ENCODE measurements at regions not wholly inside any gene's neighbourhood (a gene's known extent, or its start where the extent isn't known, plus 50 kb on each side); places are given as distances from the start of the nearest gene placed in this dataset.
"Not testable (repeated sequence)": the region's sequence is repeated elsewhere in the genome, so short reads cannot be mapped to it uniquely, and the experiment has no call there.

DNA sequence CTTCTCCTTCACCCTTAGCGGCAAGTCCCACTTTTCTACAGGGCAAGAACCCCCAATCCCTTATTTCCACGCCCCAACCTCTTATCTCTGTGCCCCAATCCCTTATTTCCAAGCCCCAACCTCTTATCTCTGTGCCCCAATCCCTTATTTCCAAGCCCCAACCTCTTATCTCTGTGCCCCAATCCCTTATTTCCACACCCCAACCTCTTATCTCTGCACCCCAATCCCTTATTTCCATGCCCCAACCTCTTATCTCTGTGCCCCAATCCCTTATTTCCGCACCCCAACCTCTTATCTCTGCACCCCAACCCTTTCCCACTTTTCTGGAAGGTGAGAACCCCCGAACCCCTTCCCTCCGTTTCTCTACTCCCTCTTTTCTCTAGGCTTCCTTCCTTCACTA is 116.1 kb upstream of the GJE1 start:
- not testable (repeated sequence) for DNase-seq

DNA sequence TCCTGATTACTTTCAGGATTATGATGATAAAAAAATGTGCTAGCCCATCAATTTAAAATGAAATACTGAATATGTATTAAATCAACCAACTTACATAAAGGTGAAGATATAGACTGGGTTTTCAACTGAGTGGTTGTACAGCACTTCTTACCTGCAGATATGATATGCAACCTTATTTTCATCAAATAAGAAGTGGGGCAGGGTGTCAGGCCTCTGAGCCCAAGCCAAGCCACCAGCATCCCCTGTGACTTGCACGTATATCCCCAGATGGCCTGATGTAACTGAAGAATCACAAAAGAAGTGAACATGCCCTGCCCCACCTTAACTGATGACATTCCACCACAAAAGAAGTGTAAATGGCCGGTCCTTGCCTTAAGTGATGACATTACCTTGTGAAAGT is 117.3 kb upstream of the GJE1 start:
- not testable (repeated sequence) for DNase-seq

DNA sequence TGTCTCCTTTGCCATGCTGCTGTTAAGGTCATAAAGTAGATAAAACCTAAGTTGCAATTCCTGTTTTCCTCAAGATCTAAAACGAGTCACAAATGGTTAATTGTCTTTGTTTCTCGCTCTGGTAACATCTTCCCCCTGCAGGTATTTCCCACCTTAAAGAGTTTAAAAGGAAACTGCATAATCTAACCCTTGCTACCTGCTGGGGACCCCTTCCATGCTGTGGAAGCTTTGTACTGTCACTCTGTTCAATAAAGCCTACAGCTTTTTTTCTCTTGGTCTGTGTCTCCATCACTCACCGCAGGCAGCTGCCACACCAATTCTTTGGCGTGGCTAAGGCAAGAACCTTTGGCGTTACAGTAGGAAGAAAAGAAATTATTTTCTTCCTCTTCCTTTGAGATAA is 117.7 kb upstream of the GJE1 start:
- no peak for DNase-seq

DNA sequence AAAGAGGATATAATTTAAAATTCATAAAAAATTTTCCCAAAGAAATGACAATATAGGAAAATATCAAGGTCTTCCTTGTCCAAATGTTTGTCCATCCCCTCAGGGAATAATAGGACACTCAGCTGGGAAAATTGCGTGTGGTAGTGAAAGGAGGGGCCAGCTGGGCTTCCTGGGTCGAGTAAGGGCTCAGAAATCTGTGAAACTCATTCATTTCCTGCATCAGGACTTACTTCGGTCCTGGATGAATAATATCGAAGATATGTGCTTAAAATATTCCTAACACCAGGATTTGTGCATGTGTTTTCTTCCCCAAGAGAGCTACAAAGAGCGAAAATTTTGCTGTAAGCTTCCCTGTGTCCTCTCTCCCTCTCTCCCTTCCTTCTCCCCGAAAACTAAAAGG is 118.2 kb upstream of the GJE1 start:
- no peak for DNase-seq

DNA sequence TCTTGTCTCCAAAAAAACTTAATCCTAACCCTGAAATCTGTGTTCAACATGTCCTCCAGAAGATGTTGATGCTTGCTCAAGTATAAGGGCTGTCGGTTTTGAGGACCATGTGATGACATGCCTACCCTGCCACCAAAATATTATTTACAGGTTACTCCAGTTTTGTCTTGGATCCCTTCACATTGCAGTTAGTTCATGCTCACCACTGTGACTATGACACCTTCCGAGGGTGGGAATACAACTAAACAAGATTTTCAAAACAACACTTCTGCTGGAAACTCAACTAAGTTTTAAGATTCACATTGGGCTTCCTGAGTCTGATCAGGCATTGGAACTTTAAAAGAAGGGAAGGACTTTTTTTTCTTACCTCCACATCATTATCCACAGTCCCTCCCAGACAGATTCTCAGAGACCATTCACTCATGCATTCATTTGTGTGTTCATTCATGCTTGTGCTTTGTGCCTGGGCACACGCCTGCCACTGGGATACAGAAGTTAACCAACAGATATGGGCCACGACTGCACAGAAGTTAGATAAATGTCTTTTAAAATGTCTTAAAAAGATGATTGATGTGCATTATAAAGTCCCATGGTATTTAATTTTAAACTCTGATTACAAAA is 118.7 kb upstream of the GJE1 start:
- no peak for DNase-seq

DNA sequence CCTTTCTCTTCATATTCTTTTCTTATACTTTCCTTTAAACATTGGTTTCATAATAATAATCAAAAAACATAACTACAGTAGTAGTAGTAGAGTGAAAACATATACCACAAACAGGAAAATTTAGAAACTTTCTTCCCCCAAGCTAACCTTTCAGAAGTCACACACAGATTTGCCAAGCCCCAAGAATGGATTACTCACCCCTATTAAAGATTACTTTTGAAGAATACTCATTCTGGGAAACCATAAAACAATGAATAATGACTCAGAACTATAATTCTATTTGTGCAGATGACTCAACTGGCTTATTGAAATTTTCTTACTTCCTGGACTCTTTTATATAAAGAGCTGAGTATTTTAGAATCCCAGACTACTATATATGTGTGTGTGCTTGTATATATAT is 119.4 kb upstream of the GJE1 start:
- DNase-seq: no peak

DNA sequence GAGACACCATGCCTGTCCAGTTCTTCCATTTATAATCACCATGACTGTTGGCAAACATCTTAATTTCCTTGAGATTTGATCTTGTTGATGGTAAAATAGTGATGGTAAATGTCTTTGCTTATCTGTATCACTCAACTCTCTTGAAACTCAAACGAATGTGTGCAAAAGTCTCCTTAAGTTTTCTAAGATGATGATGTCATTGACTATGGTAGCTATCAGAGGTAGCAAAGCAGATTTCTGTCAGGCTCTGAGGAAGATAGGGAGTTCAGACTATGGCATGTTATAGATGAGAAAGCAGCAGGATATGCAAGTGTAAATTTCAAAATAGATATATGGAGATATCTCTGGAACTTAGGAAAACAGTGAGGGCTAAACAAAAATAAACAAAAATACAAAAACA is 121.0 kb upstream of the GJE1 start:
- no peak for DNase-seq

DNA sequence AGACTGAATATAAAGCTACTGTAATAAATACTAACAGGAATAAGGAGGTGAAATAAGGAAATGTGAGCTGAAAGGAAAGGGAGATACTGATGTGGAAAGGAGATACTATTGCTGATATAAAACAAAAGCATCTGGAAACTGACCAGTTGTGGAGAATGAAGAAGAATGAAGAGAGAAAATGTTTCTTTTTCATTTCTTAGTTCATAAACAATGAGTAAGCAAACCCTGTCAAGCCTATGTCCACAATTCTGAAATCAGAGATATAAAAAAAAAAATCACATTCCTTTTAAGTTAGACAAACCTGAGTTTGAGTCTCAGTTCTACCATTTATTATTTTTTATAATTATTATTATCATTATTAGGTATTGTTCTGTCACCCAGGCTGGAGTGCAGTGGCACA is 121.6 kb upstream of the GJE1 start:
- no peak for DNase-seq

DNA sequence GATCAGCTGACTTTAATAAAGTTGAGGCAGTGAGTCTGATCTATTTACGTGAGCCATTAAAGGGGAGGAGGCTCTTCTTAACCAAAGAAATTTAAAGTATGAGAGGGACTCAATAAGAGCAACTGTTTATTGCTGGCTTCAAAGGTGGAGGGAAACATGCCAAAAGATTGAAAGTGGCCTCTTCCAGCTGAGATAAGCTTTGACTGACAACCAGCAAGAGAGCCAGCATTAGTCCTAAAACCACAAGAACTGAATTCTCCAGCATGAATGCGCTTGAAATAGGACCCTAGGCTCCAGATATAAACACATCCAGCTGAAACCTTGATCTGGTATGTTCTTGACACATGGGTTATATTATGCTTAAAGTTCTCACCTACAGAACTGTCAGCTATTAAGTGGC is 123.1 kb upstream of the GJE1 start:
- no peak for DNase-seq

DNA sequence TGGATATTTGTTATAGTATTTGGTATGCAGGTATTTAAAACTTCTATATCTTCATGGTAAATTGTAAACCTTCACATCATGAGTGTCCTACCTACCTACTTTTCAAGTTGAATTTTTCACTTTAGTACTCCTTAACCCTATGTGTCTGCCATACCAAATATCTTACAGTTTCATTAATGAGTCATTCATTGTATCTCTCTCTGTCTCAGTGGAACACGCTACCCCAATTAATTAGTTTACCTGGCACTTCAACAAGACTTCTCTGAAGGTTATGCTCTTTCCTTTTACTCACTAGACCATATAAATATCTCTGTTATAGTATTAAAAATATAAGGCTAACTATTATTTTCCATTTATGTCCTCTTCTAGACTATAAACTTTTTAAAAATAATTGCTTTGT is 123.9 kb upstream of the GJE1 start:
- DNase-seq: no peak

DNA sequence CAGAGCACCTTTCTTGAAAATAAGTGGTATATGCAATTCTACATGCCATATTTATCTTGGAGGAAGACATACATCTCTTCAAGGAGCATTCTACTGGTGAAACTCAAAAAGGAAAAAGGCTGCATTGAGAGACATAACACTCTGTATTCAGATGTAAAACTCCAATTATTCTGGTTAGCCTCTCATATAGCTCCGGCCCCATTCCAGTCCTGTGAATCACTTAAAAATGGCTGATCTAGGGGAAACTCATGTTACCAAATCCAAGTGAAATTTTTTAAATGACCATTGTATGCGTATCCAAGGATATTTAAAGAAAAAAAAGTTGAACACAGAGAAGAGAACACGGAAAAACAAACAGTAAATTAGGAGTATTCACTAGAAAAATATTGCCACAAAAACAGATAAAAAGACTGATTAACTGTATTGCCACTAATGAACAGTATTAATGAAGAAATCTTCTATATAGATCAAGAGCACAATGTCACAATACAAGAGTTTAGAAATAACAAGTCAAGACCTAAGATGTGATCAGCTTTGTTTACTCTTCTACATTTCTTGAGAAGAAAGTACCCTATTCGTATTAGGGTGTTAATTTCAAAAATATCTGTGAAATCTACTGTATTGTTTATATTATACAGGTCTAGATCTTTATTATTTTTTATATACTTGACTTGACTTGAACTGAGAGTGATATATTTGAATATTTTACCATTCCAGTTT is 124.5 kb upstream of the GJE1 start:
- DNase-seq: no peak

DNA sequence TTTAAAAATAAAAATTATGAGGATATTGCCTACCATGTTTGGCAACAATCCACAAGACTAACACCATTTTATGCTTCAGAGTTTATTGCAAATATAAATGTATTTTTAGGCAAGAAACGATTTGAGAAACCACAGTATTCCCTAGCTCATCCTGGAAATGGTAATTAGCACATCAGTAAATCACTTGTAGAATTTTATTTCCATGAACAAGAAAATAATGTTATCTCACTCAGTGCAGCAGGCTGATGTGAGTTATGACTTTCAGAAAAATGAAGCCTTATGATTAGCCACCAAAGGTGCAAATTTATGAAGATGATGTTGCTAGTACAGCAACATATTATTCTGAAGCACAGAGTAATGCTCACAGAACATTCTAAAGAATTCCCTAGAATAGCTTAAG is 127.7 kb upstream of the GJE1 start:
- DNase-seq: no peak

DNA sequence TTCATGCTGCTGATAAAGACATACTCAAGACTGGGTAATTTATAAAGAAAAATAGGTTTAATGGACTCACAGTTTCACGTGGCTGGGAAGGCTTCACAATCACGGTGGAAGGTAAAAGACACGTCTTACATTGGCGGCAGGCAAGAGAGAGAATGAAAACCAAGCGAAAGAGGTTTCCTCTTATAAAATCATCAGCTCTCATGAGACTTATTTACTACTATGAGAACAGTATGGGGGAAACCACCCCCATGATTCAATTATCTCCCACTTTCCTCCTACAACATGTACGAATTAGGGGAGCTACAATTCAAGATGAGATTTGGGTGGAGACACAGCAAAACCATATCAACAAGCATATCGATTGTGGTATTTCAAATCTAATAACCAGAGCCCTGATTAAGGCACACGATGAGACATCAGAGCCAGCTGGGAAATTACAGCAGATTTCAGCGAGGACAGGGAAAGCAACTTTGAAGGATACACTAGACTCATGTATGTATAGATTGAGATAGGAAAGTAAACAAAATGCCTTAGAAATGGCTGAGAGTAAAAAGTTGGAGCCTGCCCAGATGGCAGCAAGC is 129.8 kb upstream of the GJE1 start:
- DNase-seq: no peak

DNA sequence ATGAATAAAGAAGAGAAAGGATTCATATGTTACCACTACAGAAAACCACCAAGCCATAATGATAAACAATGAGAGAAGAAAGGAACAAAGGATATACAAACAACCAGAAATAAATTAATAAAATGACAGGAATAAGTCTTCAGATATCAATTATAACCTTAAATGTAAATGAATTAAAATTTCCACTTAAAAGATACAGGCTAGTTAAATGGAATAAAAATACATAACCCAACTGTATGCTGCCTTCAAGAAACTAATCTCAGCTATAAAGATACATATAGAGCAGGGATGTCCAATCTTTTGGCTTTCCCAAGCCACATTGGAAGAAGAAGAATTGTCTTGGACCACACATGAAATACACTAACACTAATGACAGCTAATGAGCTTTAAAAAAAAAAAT is 135.9 kb upstream of the GJE1 start:
- no peak for DNase-seq

DNA sequence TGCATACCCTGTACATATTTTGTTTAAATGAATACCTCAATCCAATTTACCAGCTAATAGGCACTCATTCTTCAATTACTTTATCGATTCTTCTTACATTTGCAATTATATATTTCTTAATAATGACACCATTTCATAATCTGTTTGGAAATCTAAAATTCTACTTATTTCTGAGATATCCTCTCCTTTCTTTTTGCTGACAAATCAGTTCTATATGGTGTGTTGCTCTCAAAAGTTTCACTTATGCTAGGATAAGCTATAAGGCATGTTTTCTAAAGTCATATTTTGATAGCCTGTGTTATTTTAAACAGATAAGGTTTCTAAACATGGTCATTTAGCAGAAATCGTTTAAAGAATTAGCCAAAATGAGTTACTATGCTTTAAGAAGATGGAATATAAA is 140.6 kb upstream of the GJE1 start:
- no peak for DNase-seq

DNA sequence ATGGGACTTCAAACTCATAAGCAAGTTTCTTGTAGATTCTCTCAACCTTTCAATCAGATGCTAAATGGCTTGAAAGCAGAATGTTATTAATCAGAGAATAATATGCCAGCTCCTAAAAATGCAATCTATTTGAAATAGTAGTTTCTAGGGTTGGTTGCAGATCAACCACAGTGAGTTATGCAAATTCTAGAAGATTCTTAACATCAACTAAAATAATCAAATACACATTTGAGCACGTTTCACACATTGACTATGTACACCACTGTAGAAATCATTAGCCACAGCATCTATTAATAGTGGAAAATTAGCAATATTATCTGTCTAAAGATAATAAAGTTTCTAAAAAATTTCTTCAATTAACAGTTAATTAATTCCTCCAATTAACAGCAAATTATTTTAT is 141.9 kb upstream of the GJE1 start:
- no peak for DNase-seq

DNA sequence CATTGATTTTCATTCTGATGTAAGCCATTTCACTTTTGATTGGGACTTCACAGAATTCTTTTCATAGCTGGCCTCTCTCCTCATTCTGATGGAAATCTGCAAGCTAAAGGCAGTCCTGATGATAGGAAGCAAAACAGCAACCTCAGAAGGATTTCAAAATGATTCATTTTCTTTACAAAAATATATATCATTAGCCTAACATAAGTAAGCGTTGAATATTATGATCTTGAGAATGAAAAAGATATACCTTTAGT is 143.1 kb upstream of the GJE1 start:
- no peak for DNase-seq

DNA sequence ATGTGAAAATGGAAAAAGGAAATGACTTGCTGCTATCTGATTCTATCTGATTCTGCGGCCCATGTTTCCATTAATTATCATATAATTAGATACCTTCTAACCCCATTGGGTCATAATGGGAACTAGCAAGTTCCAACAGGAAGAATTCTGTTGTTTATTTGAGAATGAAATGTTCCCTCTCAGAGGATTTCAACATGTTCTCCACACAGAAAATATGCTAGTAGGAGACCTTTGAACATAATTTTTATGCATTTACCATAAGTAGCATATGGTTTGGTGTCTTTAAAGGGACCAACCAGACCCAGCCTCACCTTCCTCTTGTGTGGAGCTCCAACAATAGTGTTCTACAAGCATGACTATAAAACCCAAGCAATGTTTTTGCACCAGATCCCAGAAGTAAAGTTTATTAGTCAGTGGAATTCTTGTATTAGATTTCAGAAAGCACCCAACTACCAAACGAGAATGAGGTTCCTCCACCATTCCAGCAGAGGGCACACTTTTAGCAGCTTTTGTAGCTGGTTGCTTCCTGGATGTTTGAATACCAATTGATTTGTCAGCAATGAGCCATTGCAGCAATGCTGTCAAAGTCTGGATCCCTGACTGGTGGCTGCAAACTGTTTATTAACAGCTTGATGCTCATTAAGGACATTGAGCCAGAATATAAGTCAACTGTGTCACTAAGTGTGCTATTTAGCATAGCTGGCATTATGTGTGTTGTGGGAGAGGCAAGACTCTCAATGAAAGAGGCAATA is 143.6 kb upstream of the GJE1 start:
- no peak for DNase-seq

DNA sequence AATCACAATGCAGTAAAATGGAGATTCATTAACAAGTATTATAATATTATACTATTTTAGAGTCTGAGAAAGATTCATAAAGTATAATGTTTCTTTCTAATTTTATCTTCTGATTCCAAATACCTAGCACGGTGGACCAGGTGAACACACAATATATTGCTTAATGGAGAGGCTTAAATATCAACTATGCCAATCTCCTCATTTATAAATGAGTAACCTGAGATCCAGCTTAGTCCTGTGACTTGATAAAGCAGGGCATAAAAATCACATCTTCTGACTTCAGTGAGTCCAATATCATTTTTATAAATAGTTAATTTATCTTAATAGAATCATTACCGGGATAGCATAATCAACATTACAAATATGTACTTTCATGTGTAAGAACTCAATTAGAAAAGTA is 144.4 kb upstream of the GJE1 start:
- no peak for DNase-seq

DNA sequence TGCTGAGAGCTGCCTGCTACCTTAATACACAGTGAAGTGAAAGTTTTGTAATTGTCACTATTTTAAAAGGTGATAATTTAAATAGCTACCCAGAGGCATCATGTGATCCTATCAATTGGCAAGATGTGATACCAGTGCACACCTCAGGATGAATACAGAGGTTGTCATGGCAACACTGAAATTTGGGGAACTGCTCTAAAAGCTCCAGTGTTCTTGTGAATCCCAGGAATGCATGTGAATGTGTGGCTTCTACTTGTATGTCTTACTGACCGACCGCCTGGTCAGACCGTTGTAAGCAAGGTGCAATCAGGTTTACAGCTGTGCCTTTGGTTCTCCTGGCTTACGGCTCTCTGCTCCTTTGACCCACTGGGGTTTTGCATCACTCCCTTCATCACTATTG is 146.3 kb upstream of the GJE1 start:
- DNase-seq: no peak

DNA sequence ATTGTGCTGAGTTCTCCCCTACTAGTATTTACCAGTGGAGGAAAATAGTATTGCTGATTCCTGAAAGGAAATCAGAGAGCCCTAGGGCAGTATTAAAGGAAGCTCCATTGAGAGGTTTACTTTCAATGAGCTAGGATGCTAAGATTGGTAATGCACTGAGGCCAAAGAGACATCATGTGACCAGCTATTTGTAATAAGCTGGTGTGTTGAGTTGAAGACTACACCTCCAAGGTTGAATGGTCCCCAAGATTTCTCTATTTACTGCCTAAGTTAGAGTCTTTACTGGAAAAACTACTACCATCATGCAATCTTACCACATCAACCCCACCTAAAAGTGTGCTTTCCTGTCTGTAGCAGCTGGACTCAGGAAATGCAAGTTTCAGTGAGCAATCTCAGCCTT is 151.5 kb upstream of the GJE1 start:
- no peak for DNase-seq

DNA sequence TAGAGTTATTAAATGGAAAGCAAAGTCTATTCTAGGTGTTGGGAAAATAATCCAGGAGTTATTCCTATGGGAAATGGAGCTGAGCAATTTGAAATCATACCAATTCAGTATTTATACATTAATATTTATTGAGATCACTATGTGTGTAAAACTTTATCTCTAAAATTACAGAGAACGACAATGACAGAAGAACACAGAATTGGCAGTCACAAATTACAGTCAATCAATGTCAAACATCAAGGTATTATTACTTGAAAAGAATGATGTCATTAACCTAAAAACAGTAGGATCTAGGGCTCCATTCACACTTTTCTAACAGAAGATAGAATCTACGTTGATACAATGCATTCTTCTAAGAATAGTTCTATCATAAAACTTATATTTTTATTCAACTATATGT is 154.9 kb upstream of the GJE1 start:
- no peak for DNase-seq

DNA sequence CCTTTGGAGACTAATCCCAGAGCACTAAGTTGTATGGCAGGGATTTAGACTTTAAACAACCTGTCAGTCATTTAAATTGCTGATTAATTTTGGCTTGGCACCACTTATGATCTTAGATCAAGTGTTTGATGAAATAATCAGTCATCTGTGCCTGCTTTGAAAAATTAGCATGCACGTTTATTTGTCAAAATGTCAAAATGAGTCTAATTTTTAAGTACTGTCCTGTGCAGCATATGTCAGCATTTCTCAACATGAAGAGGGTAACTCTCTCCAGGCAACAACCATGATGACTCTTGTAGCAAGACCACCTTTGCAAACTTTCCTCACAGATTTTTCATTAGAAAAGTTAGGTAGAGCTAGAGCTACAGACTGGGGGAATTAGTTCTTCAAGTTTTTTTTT is 155.7 kb upstream of the GJE1 start:
- DNase-seq: no peak
